ENCODE measurements at regions not wholly inside any gene's neighbourhood (a gene's known extent, or its start where the extent isn't known, plus 50 kb on each side); places are given as distances from the start of the nearest gene placed in this dataset.

GRCh38 chr10:117927332-117927731 is 119.4 kb downstream of the RAB11FIP2 start:
- Histone ChIP-seq H2AFZ (ENCODE audit: low read length) (no peak overlapping the region), H3K4me2 (ENCODE audit: extremely low read depth, insufficient read depth, low read length) (no peak overlapping the region), H3K9ac (ENCODE audit: insufficient read depth, low read length) (no peak overlapping the region), H3K36me3 (ENCODE audit: control insufficient read depth, insufficient read depth, low read length) (no peaks in the 10 kb centered on the region), H3K9me3 (ENCODE audit: control insufficient read depth, insufficient read depth, low read depth, low read length) (no peaks in the 10 kb centered on the region), H3K27me3 (ENCODE audit: control insufficient read depth, insufficient read depth, low read length) (no peaks in the 10 kb centered on the region), H3K4me3 (replicated peaks in 1 of 4; ENCODE audit: control extremely low read depth in 1 of 4, insufficient read depth in 1 of 4, low read depth in 3 of 4, low read length in 4 of 4) (no peak overlapping the region), H3K4me1 (ENCODE audit: control insufficient read depth, extremely low read depth, insufficient read depth, low read length) (no peaks in the 10 kb centered on the region), H3K79me2 (ENCODE audit: control insufficient read depth, insufficient read depth, low read length) (no peaks in the 10 kb centered on the region), H4K20me1 (ENCODE audit: control insufficient read depth, extremely low read depth, insufficient read depth, low read length) (no peaks in the 10 kb centered on the region), H3K27ac (ENCODE audit: insufficient read depth, low read length) (no peak overlapping the region)
- no peak for DNase-seq (ENCODE audit: low read depth in 2 of 2)
- TF ChIP-seq EZH2 (IDR thresholded peaks at IDR 0.05; ENCODE audit: low read length, missing control alignments) (no peak), CTCF (conservative IDR thresholded peaks at IDR 0.05 in 1 of 2, IDR thresholded peaks at IDR 0.05 in 1 of 2; ENCODE audit: low read depth in 1 of 2, low read length in 2 of 2) (no peak)

GRCh38 chr10:117927871-117928270 is 118.9 kb downstream of the RAB11FIP2 start:
- no peaks in the 10 kb centered on the region for H3K9me3 ChIP-seq (ENCODE audit: control insufficient read depth, insufficient read depth, low read depth, low read length)
- no peak overlapping the region for H3K9ac ChIP-seq (ENCODE audit: insufficient read depth, low read length)
- no peaks in the 10 kb centered on the region for H3K27me3 ChIP-seq (ENCODE audit: control insufficient read depth, insufficient read depth, low read length)
- H3K27ac ChIP-seq (ENCODE audit: insufficient read depth, low read length) = no peak overlapping the region
- H3K79me2 ChIP-seq (ENCODE audit: control insufficient read depth, insufficient read depth, low read length) = no peaks in the 10 kb centered on the region
- no peak overlapping the region for H2AFZ ChIP-seq (ENCODE audit: low read length)
- H3K4me3 ChIP-seq (replicated peaks in 1 of 4; ENCODE audit: control extremely low read depth in 1 of 4, insufficient read depth in 1 of 4, low read depth in 3 of 4, low read length in 4 of 4) = no peak overlapping the region
- H3K4me1 ChIP-seq (ENCODE audit: control insufficient read depth, extremely low read depth, insufficient read depth, low read length) = no peaks in the 10 kb centered on the region
- no peak for TF ChIP-seq EZH2 (IDR thresholded peaks at IDR 0.05; ENCODE audit: low read length, missing control alignments)
- TF ChIP-seq CTCF (conservative IDR thresholded peaks at IDR 0.05 in 1 of 2, IDR thresholded peaks at IDR 0.05 in 1 of 2; ENCODE audit: low read depth in 1 of 2, low read length in 2 of 2) = no peak
- no peaks in the 10 kb centered on the region for H3K36me3 ChIP-seq (ENCODE audit: control insufficient read depth, insufficient read depth, low read length)
- no peaks in the 10 kb centered on the region for H4K20me1 ChIP-seq (ENCODE audit: control insufficient read depth, extremely low read depth, insufficient read depth, low read length)
- no peak for DNase-seq (ENCODE audit: low read depth in 2 of 2)
- no peak overlapping the region for H3K4me2 ChIP-seq (ENCODE audit: extremely low read depth, insufficient read depth, low read length)

- H3K4me3 ChIP-seq (replicated peaks in 1 of 4; ENCODE audit: control extremely low read depth in 1 of 4, insufficient read depth in 1 of 4, low read depth in 3 of 4, low read length in 4 of 4) = no peak overlapping the region
- H3K27ac ChIP-seq (ENCODE audit: insufficient read depth, low read length) = no peak overlapping the region
- H2AFZ ChIP-seq (ENCODE audit: low read length) = no peak overlapping the region
- no peaks in the 10 kb centered on the region for H4K20me1 ChIP-seq (ENCODE audit: control insufficient read depth, extremely low read depth, insufficient read depth, low read length)
- no peak overlapping the region for H3K9ac ChIP-seq (ENCODE audit: insufficient read depth, low read length)
- H3K36me3 ChIP-seq (ENCODE audit: control insufficient read depth, insufficient read depth, low read length) = no peaks in the 10 kb centered on the region
- TF ChIP-seq CTCF (conservative IDR thresholded peaks at IDR 0.05 in 1 of 2, IDR thresholded peaks at IDR 0.05 in 1 of 2; ENCODE audit: low read depth in 1 of 2, low read length in 2 of 2) = no peak
- no peak for TF ChIP-seq EZH2 (IDR thresholded peaks at IDR 0.05; ENCODE audit: low read length, missing control alignments)
- no peak overlapping the region for H3K4me2 ChIP-seq (ENCODE audit: extremely low read depth, insufficient read depth, low read length)
- no peak for DNase-seq (ENCODE audit: low read depth in 2 of 2)
- H3K27me3 ChIP-seq (ENCODE audit: control insufficient read depth, insufficient read depth, low read length) = no peaks in the 10 kb centered on the region
- no peaks in the 10 kb centered on the region for H3K4me1 ChIP-seq (ENCODE audit: control insufficient read depth, extremely low read depth, insufficient read depth, low read length)
- H3K9me3 ChIP-seq (ENCODE audit: control insufficient read depth, insufficient read depth, low read depth, low read length) = no peaks in the 10 kb centered on the region
- H3K79me2 ChIP-seq (ENCODE audit: control insufficient read depth, insufficient read depth, low read length) = no peaks in the 10 kb centered on the region
Measured at GRCh38 chr10:117928281-117928680, 118.5 kb downstream of the RAB11FIP2 start.
